ENCODE measurements at regions not wholly inside any gene's neighbourhood (a gene's known extent, or its start where the extent isn't known, plus 50 kb on each side); places are given as distances from the start of the nearest gene placed in this dataset.

- no peaks in the 10 kb centered on the region for H3K9me3 ChIP-seq
- H3K36me3 ChIP-seq: no peaks in the 10 kb centered on the region
- H3K27me3 ChIP-seq: no peaks in the 10 kb centered on the region
- DNase-seq: no peak
- H3K4me3 ChIP-seq: no peak overlapping the region
Measured at GRCh38 chr4:100970414-100970813, 376.9 kb downstream of the PPP3CA start.

GRCh38 chr4:100969925-100970324 lies 377.4 kb downstream of the PPP3CA start:
- Histone ChIP-seq H3K4me3 (no peak overlapping the region), H3K36me3 (no peaks in the 10 kb centered on the region), H3K27me3 (no peaks in the 10 kb centered on the region)

GRCh38 chr4:100968046-100968445 lies 379.3 kb downstream of the PPP3CA start:
- H3K9me3 ChIP-seq: no peaks in the 10 kb centered on the region
- DNase-seq: no peak
- no peak overlapping the region for H3K4me3 ChIP-seq
- no peaks in the 10 kb centered on the region for H3K27me3 ChIP-seq
- H3K36me3 ChIP-seq: no peaks in the 10 kb centered on the region

More at GRCh38 chr4:100969925-100970324, 377.4 kb downstream of the PPP3CA start:
- DNase-seq: no peak
- no peaks in the 10 kb centered on the region for H3K9me3 ChIP-seq

- DNase-seq: no peak
- Histone ChIP-seq H3K4me3 (no peak overlapping the region), H3K27me3 (no peaks in the 10 kb centered on the region), H3K36me3 (no peaks in the 10 kb centered on the region), H3K9me3 (no peaks in the 10 kb centered on the region)
Measured at GRCh38 chr4:100963627-100964026, 383.7 kb downstream of the PPP3CA start.

- no peak overlapping the region for H3K4me3 ChIP-seq
- H3K36me3 ChIP-seq: no peaks in the 10 kb centered on the region
- no peaks in the 10 kb centered on the region for H3K9me3 ChIP-seq
- H3K27me3 ChIP-seq: no peaks in the 10 kb centered on the region
- DNase-seq: no peak
Measured at GRCh38 chr4:100962698-100963097, 384.6 kb downstream of the PPP3CA start.

GRCh38 chr4:100960232-100960631 lies 387.1 kb downstream of the PPP3CA start:
- Histone ChIP-seq H3K9me3 (no peaks in the 10 kb centered on the region), H3K4me3 (no peak overlapping the region), H3K27me3 (no peaks in the 10 kb centered on the region), H3K36me3 (no peaks in the 10 kb centered on the region)
- DNase-seq: no peak

- no peaks in the 10 kb centered on the region for H3K27me3 ChIP-seq
- no peak for DNase-seq
- no peaks in the 10 kb centered on the region for H3K9me3 ChIP-seq
- no peak overlapping the region for H3K4me3 ChIP-seq
- H3K36me3 ChIP-seq: no peaks in the 10 kb centered on the region
Measured at GRCh38 chr4:100954046-100954445, 393.3 kb downstream of the PPP3CA start.

- no peak for DNase-seq
- H3K36me3 ChIP-seq: no peaks in the 10 kb centered on the region
- no peaks in the 10 kb centered on the region for H3K27me3 ChIP-seq
- H3K9me3 ChIP-seq: no peaks in the 10 kb centered on the region
- no peak overlapping the region for H3K4me3 ChIP-seq
Measured at GRCh38 chr4:100953616-100954015, 393.7 kb downstream of the PPP3CA start.

- no peaks in the 10 kb centered on the region for H3K36me3 ChIP-seq
- no peaks in the 10 kb centered on the region for H3K9me3 ChIP-seq
- H3K4me3 ChIP-seq: no peak overlapping the region
- no peaks in the 10 kb centered on the region for H3K27me3 ChIP-seq
- no peak for DNase-seq
Measured at GRCh38 chr4:100952590-100952989, 394.7 kb downstream of the PPP3CA start.

- Histone ChIP-seq H3K4me3 (no peak overlapping the region), H3K36me3 (no peaks in the 10 kb centered on the region), H3K9me3 (no peaks in the 10 kb centered on the region), H3K27me3 (no peaks in the 10 kb centered on the region)
- DNase-seq: no peak
Measured at GRCh38 chr4:100949350-100949935, 397.9 kb downstream of the PPP3CA start.

- no peak overlapping the region for H3K4me3 ChIP-seq
- DNase-seq: no peak
- no peaks in the 10 kb centered on the region for H3K9me3 ChIP-seq
- no peaks in the 10 kb centered on the region for H3K36me3 ChIP-seq
- H3K27me3 ChIP-seq: no peaks in the 10 kb centered on the region
Measured at GRCh38 chr4:100948911-100949310, 398.4 kb downstream of the PPP3CA start.

- Histone ChIP-seq H3K27me3 (no peaks in the 10 kb centered on the region), H3K36me3 (no peaks in the 10 kb centered on the region), H3K4me3 (no peak overlapping the region), H3K9me3 (no peaks in the 10 kb centered on the region)
- DNase-seq: no peak
Measured at GRCh38 chr4:100945789-100946188, 401.5 kb downstream of the PPP3CA start.

GRCh38 chr4:100938698-100939097 lies 408.6 kb downstream of the PPP3CA start:
- Histone ChIP-seq H3K27me3 (no peaks in the 10 kb centered on the region), H3K4me3 (no peak overlapping the region), H3K9me3 (no peaks in the 10 kb centered on the region), H3K36me3 (no peaks in the 10 kb centered on the region)
- DNase-seq: no peak

GRCh38 chr4:100936661-100937375 lies 410.5 kb downstream of the PPP3CA start:
- no peak overlapping the region for H3K4me3 ChIP-seq
- no peak for DNase-seq
- no peaks in the 10 kb centered on the region for H3K36me3 ChIP-seq
- H3K9me3 ChIP-seq: no peaks in the 10 kb centered on the region
- no peaks in the 10 kb centered on the region for H3K27me3 ChIP-seq

- no peak overlapping the region for H3K4me3 ChIP-seq
- no peaks in the 10 kb centered on the region for H3K9me3 ChIP-seq
- no peaks in the 10 kb centered on the region for H3K27me3 ChIP-seq
- no peaks in the 10 kb centered on the region for H3K36me3 ChIP-seq
- no peak for DNase-seq
Measured at GRCh38 chr4:100935090-100935489, 412.2 kb downstream of the PPP3CA start.

- Histone ChIP-seq H3K4me3 (no peak overlapping the region), H3K36me3 (no peaks in the 10 kb centered on the region), H3K27me3 (no peaks in the 10 kb centered on the region), H3K9me3 (no peaks in the 10 kb centered on the region)
- no peak for DNase-seq
Measured at GRCh38 chr4:100933628-100934027, 413.7 kb downstream of the PPP3CA start.

GRCh38 chr4:100929758-100930157 lies 411.9 kb upstream of the EMCN start:
- no peak for DNase-seq
- Histone ChIP-seq H3K27me3 (no peaks in the 10 kb centered on the region), H3K36me3 (no peaks in the 10 kb centered on the region), H3K4me3 (no peak overlapping the region), H3K9me3 (no peaks in the 10 kb centered on the region)

- no peak for DNase-seq
- no peaks in the 10 kb centered on the region for H3K9me3 ChIP-seq
- no peaks in the 10 kb centered on the region for H3K27me3 ChIP-seq
- H3K36me3 ChIP-seq: no peaks in the 10 kb centered on the region
- H3K4me3 ChIP-seq: no peak overlapping the region
Measured at GRCh38 chr4:100929135-100929534, 411.3 kb upstream of the EMCN start.
